ENCODE measurements at regions not wholly inside any gene's neighbourhood (a gene's known extent, or its start where the extent isn't known, plus 50 kb on each side); places are given as distances from the start of the nearest gene placed in this dataset.

DNA sequence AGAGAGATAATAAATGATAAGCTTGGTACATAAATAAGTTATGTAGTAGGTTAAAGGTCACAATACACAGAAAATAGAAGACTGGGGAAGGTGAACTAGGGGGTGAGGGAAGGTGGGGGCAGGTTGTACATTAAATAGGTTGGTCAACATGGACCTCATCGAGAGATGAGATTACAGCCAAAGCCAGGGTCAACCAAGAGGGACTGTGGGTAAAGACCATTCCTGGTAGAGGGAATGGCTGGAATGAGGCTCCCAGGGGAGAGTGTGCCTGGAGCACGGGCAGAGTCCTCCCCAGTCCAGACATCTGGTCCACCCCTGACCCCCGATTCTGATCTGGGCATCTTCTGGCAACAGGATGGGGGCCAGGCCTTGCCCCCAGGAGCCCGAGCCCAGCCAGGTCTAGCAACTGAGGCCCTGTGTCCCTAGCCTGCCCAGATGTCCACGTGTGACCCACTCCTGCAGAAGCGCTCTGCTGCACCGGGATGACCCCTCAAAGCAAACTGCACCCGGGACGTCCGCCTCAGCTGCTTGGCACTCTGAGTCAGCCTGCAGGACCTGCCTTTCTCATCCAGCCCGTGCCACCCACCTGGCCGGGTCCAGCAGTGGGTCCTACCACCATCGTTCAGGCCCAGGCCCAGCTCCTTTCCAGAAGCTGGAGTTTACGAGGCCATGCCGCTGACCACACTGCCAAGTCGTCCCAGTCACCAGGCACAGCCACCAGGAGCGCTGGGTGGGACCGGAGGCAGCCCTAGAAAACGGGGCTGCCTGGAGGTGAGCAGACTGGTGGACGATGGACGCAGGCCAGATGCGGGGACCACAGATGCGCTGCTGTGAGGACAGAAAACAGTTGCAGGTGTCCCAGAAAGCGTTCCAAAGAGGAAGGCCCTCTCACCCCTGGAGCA is 56.2 kb upstream of the ID2 start:
- DNase-seq: no peak

DNA sequence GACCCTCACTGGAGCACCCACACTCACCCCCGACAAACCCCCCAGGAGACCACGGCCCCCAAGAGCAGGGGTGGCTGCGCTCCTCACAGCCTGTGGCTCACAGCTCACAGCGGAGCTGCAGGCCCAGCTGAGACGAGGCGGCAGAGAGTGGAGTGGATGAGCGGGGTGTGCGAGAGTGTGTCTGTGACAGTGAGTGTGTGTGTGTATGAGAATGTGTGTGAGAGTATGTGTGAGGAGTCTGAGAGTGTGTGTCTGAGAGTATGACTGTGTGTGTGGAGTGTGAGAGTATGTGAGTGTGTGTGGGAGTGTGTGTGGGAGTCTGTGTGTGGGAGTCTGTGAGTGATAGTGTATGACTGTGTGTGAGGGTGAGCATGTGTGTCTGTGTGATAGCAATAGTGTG is 55.3 kb upstream of the ID2 start:
- DNase-seq: no peak

DNA sequence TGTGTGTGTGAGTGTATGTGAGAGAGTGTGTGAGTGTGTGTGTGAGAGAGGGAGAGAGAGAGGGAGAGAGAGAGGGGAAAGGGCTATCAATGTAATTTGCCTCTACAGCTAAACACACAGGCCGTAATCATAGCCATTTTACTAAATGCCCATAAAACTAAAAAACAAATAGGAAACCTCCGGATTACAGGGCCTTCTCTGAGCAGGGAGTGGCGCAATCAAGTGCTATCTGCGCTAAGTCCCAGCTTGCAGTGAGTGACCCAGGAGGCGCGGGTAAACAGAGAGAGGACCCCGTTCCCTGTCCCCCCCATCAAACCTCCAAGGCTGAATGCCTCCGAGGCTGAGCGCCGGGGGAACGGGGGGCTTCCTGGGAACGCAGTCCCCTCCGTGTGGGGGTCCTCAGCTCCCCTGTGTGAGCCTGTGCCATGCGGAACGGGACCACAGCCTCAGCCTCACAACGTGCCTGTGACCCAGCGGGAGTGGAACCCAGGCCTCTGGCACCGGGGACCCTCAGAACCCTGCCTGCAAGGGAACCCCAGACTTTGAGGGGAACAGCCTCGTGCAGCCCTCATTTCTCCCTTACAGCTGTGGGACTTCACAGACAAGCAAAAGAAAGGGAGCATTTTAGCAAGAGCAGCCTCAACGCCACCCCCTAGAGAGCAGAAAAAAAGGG is 54.7 kb upstream of the ID2 start:
- DNase-seq: no peak

DNA sequence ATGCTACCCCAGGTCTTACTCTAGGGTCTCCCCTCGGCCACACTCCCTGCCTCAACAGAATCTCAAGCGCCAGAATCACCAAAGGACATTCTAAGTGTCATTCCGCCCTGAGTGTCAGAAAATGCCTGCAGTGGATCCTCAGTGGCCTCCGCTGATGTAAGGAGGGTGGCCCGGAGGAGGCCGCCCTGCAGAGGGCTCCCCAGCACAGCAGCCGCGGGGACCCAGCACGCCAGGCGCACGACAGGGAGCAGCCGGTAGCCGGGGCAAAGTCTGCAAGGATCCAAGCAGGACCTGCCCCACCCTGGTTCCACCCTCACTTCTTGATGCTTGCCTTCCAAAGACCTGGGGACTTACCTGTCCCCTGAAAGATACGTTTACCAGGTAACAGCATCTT is 54.2 kb upstream of the ID2 start:
- DNase-seq: no peak

DNA sequence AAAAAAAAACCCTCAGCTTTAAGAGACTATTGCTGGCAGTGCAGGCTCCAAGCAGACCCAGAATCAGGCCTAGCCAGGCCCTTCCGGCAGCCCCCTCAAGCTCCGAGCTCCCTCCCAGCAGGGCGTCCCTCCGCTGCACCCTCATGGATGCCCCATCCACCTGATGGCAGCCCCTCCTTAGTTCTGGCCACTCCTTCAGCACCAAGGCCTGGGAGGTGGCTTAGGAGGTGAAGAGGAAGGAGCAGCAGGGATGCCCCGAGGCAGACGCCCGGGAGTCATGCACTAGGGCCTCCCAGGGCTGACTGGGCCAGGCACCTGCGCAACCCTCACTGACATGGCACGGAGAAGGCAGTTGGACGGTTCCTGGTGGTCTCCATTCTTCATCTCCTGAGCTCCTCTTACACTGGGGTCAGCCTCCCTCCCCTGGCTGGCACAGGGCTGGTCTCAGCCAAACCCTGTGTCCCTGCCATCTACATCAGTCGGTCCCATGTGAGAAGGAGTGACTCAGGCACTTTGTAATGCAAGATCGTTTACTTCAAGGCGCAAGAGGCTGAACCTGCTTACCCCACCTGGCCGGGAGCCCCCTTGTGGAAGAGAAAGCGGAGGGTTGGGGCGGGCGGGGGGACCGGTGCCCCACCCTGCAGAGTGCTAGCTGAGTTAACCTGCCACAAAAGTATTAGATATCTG is 53.5 kb upstream of the ID2 start:
- no peak for DNase-seq

DNA sequence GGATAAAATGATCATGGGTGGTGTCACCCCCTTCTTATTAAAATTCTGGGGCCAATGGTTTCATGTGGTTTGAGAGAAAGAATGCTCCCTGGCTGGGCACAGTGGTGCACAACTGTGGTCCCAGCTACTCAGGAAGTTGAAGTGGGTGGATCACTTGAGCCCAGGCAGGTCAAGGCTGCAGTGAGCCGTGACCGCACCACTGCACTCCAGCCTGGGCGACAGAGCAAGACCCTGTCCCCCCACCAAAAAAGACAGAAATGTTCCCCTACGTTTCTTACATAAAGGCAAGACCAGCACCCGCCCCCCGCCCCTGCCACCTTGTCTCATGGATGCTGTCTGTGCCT is 53.0 kb upstream of the ID2 start:
- no peak for DNase-seq

DNA sequence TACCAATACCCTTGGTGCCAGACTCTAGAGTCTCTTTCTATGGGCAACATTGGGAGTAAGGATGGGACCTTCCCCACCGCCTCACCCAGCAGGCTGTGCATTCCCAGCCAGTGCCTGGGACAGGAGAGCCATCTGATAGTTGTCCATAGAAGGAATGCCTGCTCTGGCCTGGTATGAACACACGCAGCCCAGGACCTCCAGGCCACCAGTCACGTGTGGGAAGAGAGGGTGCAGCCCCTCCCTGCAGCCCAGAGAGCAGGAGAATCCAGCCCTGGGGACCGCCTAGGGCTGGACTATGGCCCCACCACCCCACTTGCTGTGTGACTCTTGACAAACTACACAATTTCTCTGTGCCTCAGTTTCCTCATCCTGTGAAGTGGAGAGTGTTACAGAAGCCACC is 52.5 kb upstream of the ID2 start:
- DNase-seq: no peak

DNA sequence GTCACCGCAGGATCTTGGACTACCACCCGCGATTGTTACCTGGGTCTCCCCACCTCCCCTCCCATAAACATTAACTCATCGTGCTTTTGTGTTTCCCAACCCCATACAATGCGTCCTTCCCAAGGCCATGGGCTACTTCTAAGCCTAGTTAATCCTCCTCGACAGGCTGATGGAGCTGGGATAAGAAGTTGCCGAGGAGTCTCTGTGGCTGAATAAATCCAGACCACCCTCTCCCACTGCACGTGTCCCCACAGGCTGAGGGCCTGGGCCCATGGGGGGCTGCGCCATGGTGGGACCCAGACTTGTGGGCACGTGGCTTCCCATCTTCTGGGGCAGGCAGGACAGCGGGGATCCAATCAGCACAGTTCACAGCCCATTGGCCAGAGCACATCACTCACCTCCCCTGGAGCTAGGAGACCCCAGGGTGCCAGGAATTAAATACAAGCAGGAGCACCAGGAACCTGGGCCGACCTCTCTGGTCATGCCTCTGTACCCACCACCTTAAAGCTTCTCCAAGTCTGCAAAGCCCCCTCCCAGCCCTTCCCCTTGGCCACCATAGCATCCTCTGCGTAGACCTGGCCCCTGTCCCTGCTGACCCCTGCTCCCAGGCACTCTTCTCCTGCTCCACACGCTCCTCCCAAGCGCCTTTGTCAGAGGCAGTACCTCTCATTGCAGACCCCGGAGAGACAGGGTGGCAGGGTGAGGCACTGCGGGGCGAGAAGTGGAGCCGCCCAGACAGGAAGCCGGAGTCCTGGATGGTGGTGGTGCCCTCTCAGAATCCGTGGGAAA is 51.0 kb upstream of the ID2 start:
- DNase-seq: no peak

DNA sequence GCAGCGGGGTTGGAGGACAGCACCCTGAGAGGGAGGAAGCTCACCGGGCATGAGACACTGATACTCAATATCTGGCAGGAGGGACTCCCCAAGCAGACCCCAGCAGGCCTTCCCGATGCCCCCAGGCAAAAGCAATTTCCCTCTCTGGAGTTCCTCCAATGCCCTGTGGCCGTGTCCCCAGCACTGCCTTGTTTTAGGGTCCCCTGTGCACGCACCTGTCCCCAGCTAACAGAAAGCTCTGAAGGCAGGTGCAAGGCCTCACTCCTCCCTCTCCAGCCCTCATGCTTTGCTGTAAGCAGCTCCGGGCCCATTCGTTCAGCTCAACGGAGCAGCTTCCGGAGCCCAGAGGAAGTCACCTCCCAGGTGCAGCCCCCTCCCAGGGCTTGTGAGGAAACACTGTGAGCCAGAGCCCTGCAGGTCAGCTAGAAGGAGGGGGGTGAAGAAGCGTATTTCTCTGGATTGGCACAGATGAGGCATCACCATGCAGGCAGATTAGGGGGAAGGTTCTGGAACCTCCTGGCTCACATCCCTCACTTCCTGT is 50.3 kb upstream of the ID2 start:
- DNase-seq: no peak
